H1 (cell line): ENCODE measurements at regions not wholly inside any gene's neighbourhood (a gene's known extent, or its start where the extent isn't known, plus 50 kb on each side); places are given as distances from the start of the nearest gene placed in this dataset.

Source experiments
- CTCF ChIA-PET: fragments of 300-600 bp; sonication (Branson Sonifier 250); formaldehyde crosslinking; loops from one replicate; lab custom pipeline; 2021; ENCODE audit not compliant: partially characterized antibody; lab: Charles Lee
- POLR2A ChIA-PET: fragments of 300-600 bp; sonication (Branson Sonifier 250); formaldehyde crosslinking; loops from one replicate; lab custom pipeline; 2021; ENCODE audit warnings: inconsistent platforms; ENCODE audit not compliant: partially characterized antibody; lab: Charles Lee
- DNase-seq, 2 experiments: peaks; one replicate each; pipeline versions ENCODE4 v3.0.0 to v3.0.0-alpha.2; 2010 to 2022; ENCODE audit warnings: low spot score in 2 of 2, low read depth in 1 of 2, mixed read lengths in 1 of 2
- FAIRE-seq: peaks from 2 replicates; lab custom pipeline; 2011; peaks lifted over from hg19 to GRCh38; lab: Jason Lieb, UNC
- H2AFZ ChIP-seq: 2 replicates; pipeline ENCODE4 v1.8.1; 2012; ENCODE audit warnings: low read length, inconsistent platforms
- H2AK5ac ChIP-seq: 2 replicates; pipeline ENCODE4 v1.6.1; 2013; ENCODE audit warnings: low read depth, low read length
- H2BK120ac ChIP-seq: replicated peaks from 2 replicates; pipeline ENCODE3; 2013; ENCODE audit warnings: low read depth, low read length, inconsistent platforms
- H2BK12ac ChIP-seq: 2 replicates; pipeline ENCODE4 v1.6.1; 2013; ENCODE audit warnings: low read depth, low read length
- H2BK15ac ChIP-seq: 2 replicates; pipeline ENCODE4 v1.6.1; 2013; ENCODE audit warnings: low read length
- H2BK20ac ChIP-seq: 2 replicates; pipeline ENCODE4 v1.6.1; 2013; ENCODE audit warnings: low read length
- H2BK5ac ChIP-seq: 2 replicates; pipeline ENCODE4 v1.6.1; 2013; ENCODE audit warnings: low read depth, low read length
- H3K14ac ChIP-seq: 2 replicates; pipeline ENCODE4 v1.6.1; 2013; ENCODE audit warnings: inconsistent platforms; ENCODE audit not compliant: insufficient read length
- H3K18ac ChIP-seq: 2 replicates; pipeline ENCODE4 v1.6.1; 2013; ENCODE audit warnings: low read length; ENCODE audit errors: extremely low read depth
- H3K23ac ChIP-seq: 2 replicates; pipeline ENCODE4 v1.6.1; 2013; ENCODE audit warnings: inconsistent platforms; ENCODE audit not compliant: insufficient read length
- H3K23me2 ChIP-seq: 2 replicates; pipeline ENCODE4 v1.6.1; 2013; ENCODE audit warnings: low read depth, low read length
- H3K27ac ChIP-seq: 2 replicates; pipeline ENCODE4 v1.6.1; 2011; ENCODE audit warnings: low read depth, low read length, inconsistent platforms
- H3K27me3 ChIP-seq, 4 experiments: replicated peaks in 1 of 4; 1 replicate in 1 of 4; 2 replicates in 3 of 4; pipeline versions ENCODE4 v1.6.1 to v1.8.1; 2011 to 2013; ENCODE audit warnings: low read length in 3 of 4, mild to moderate bottlenecking in 3 of 4, inconsistent platforms in 2 of 4, mixed read lengths in 2 of 4, moderate library complexity in 1 of 4; ENCODE audit not compliant: control insufficient read depth in 3 of 4, insufficient read depth in 3 of 4; ENCODE audit errors: extremely low read depth in 1 of 4
- H3K36me3 ChIP-seq, 4 experiments: 2 replicates each; pipeline versions ENCODE4 v1.6.1 to v1.8.1; 2011 to 2013; ENCODE audit warnings: mild to moderate bottlenecking in 4 of 4, low read length in 3 of 4, moderate library complexity in 2 of 4, control low read depth in 1 of 4, inconsistent platforms in 1 of 4; ENCODE audit not compliant: insufficient read depth in 4 of 4, control insufficient read depth in 2 of 4
- H3K4ac ChIP-seq: replicated peaks from 2 replicates; pipeline ENCODE3; 2013; ENCODE audit warnings: low read length, low read depth, mixed read lengths, inconsistent platforms; ENCODE audit not compliant: insufficient read length
- H3K4me1 ChIP-seq, 4 experiments: replicated peaks in 1 of 4; 1 replicate in 1 of 4; 2 replicates in 3 of 4; pipeline versions ENCODE4 v1.6.1 to v1.8.1; 2011 to 2013; ENCODE audit warnings: low read length in 3 of 4, inconsistent platforms in 2 of 4, mixed read lengths in 1 of 4; ENCODE audit not compliant: insufficient read depth in 4 of 4, control insufficient read depth in 3 of 4
- H3K4me2 ChIP-seq, 2 experiments: 2 replicates each; pipeline versions ENCODE4 v1.6.1 to v1.8.1; 2011 to 2013; ENCODE audit warnings: low read depth in 2 of 2, low read length in 2 of 2, control low read depth in 1 of 2, inconsistent platforms in 1 of 2, mild to moderate bottlenecking in 1 of 2; ENCODE audit not compliant: insufficient read depth in 1 of 2
- H3K4me3 ChIP-seq, 4 experiments: fragments of 200-600, 300-600 bp in 1 of 4; sonication (generic), shearing (Covaris generic), sonication (Bioruptor Twin) in 1 of 4; 2 replicates each; pipeline versions ENCODE4 v1.5.1 to v1.8.1; 2011 to 2016; ENCODE audit warnings: low read length in 4 of 4, low read depth in 3 of 4, control low read depth in 2 of 4, inconsistent platforms in 2 of 4, mild to moderate bottlenecking in 2 of 4, mixed read lengths in 1 of 4, moderate library complexity in 1 of 4; ENCODE audit not compliant: insufficient read depth in 2 of 4; ENCODE audit errors: extremely low read depth in 1 of 4
- H3K56ac ChIP-seq: replicated peaks from 2 replicates; pipeline ENCODE3; 2013; ENCODE audit warnings: low read depth, mild to moderate bottlenecking, mixed read lengths, low read length, inconsistent platforms; ENCODE audit not compliant: insufficient read length
- H3K79me1 ChIP-seq: 2 replicates; pipeline ENCODE4 v1.6.1; 2013; ENCODE audit warnings: low read depth, low read length, control low read depth
- H3K79me2 ChIP-seq, 2 experiments: 2 replicates each; pipeline versions ENCODE4 v1.6.1 to v1.8.1; 2012 to 2013; ENCODE audit warnings: low read length in 2 of 2, mild to moderate bottlenecking in 2 of 2, inconsistent platforms in 1 of 2; ENCODE audit not compliant: insufficient read depth in 2 of 2, control insufficient read depth in 1 of 2
- H3K9ac ChIP-seq, 4 experiments: replicated peaks in 1 of 4; 1 replicate in 1 of 4; 2 replicates in 3 of 4; pipeline versions ENCODE4 v1.6.1 to v1.8.1; 2011 to 2013; ENCODE audit warnings: low read depth in 3 of 4, low read length in 3 of 4, control low read depth in 2 of 4, mild to moderate bottlenecking in 2 of 4, moderate library complexity in 2 of 4, inconsistent platforms in 1 of 4; ENCODE audit errors: extremely low read depth in 1 of 4
- H3K9me3 ChIP-seq, 2 experiments: 2 replicates each; pipeline versions ENCODE4 v1.6.1 to v1.8.1; 2012 to 2013; ENCODE audit warnings: mild to moderate bottlenecking in 2 of 2, moderate library complexity in 2 of 2, control low read depth in 1 of 2, inconsistent platforms in 1 of 2, low read depth in 1 of 2, low read length in 1 of 2, mixed read lengths in 1 of 2; ENCODE audit not compliant: insufficient read depth in 2 of 2
- H4K20me1 ChIP-seq, 2 experiments: replicated peaks in 1 of 2; 2 replicates each; pipeline versions ENCODE3 to v1.8.1; 2011 to 2013; ENCODE audit warnings: inconsistent platforms in 2 of 2, low read length in 2 of 2, mild to moderate bottlenecking in 1 of 2; ENCODE audit not compliant: insufficient read depth in 2 of 2, control insufficient read depth in 1 of 2
- H4K5ac ChIP-seq: 2 replicates; pipeline ENCODE4 v1.6.1; 2013; ENCODE audit warnings: low read length, low read depth, mixed read lengths, inconsistent platforms; ENCODE audit not compliant: insufficient read length
- H4K8ac ChIP-seq: 2 replicates; pipeline ENCODE4 v1.8.0; 2013; ENCODE audit warnings: mild to moderate bottlenecking, moderate library complexity, low read length, inconsistent platforms; ENCODE audit not compliant: insufficient read depth; ENCODE audit errors: extremely low read depth
- H4K91ac ChIP-seq: replicated peaks from 2 replicates; pipeline ENCODE3; 2013; ENCODE audit warnings: low read length, mixed read lengths, inconsistent platforms; ENCODE audit not compliant: insufficient read length
- EZH2 ChIP-seq: fragments of 200-600 bp; sonication (generic); IDR thresholded peaks from 2 replicates; pipeline ENCODE4 v1.7.1; 2012; ENCODE audit warnings: low read depth, mild to moderate bottlenecking, moderate library complexity, low read length, inconsistent platforms; ENCODE audit not compliant: severe bottlenecking
- KDM4A ChIP-seq: IDR thresholded peaks from one replicate; pipeline ENCODE4 v1.7.1; 2012; ENCODE audit warnings: low read depth, mild to moderate bottlenecking, moderate library complexity, low read length, inconsistent platforms; ENCODE audit not compliant: severe bottlenecking
- MAFK ChIP-seq: IDR thresholded peaks from 2 replicates; pipeline ENCODE4 v1.6.1; 2012; ENCODE audit warnings: low read depth, mild to moderate bottlenecking, improper control_type of control experiment, low read length
- POLR2A ChIP-seq, 2 experiments: IDR thresholded peaks; 1 replicate in 1 of 2; 2 replicates in 1 of 2; pipeline ENCODE4 v1.6.1; 2011; ENCODE audit warnings: low read depth in 2 of 2, low read length in 2 of 2, mild to moderate bottlenecking in 2 of 2; ENCODE audit errors: control extremely low read depth in 1 of 2
- RBBP5 ChIP-seq: IDR thresholded peaks from 2 replicates; pipeline ENCODE4 v1.7.1; 2012; ENCODE audit warnings: low read depth, mild to moderate bottlenecking, inconsistent platforms, low read length, moderate library complexity, borderline replicate concordance
- SIN3A ChIP-seq, 2 experiments: IDR thresholded peaks in 1 of 2; conservative IDR thresholded peaks in 1 of 2; 2 replicates each; pipeline ENCODE4 v1.6.1; 2011 to 2012; ENCODE audit warnings: low read length in 2 of 2, improper control_type of control experiment in 1 of 2, low read depth in 1 of 2, mild to moderate bottlenecking in 1 of 2
- TAF1 ChIP-seq: IDR thresholded peaks from 2 replicates; pipeline ENCODE4 v1.6.1; 2011; ENCODE audit warnings: mild to moderate bottlenecking, low read depth, low read length
- TAF7 ChIP-seq: optimal IDR thresholded peaks from 2 replicates; pipeline ENCODE3; 2011; ENCODE audit warnings: low read depth, mild to moderate bottlenecking, inconsistent platforms, low read length, moderate library complexity, borderline replicate concordance
- WGBS, 2 experiments: shearing (Covaris generic) in 1 of 2; methylation state at CpG; one replicate each; pipeline versions ENCODE4 v1.1.6 to v1.1.7; 2013 to 2015; ENCODE audit warnings: low lambda C conversion rate in 2 of 2, mixed read lengths in 2 of 2, inconsistent platforms in 1 of 2, low coverage in 1 of 2, missing lambda C conversion rate in 1 of 2; ENCODE audit not compliant: insufficient replicate concordance in 2 of 2, insufficient coverage in 1 of 2, insufficient read length in 1 of 2; ENCODE audit errors: extremely low coverage in 1 of 2, missing lambda C conversion rate in 1 of 2; 5-methylcytosine and 5-hydroxymethylcytosine counted together
- TF ChIP-seq, protein P1 (sequence below): IDR thresholded peaks from 2 replicates; pipeline ENCODE4 v1.6.1; 2012; ENCODE audit warnings: inconsistent platforms

- Histone ChIP-seq H4K5ac (no peak overlapping the region), H4K91ac (no peak overlapping the region), H2BK12ac (no peak overlapping the region), H2AFZ (no peak overlapping the region), H3K23me2 (no peaks in the 10 kb centered on the region), H3K9me3 (no peaks in the 10 kb centered on the region), H3K9ac (no peak overlapping the region), H3K79me2 (no peaks in the 10 kb centered on the region), H3K4ac (no peak overlapping the region), H3K23ac (no peak overlapping the region), H3K79me1 (no peaks in the 10 kb centered on the region), H3K4me3 (no peak overlapping the region), H3K14ac (no peak overlapping the region), H2BK20ac (no peak overlapping the region), H2BK5ac (no peak overlapping the region), H4K20me1 (peaks cover 0 to 1% of the 10 kb centered on the region in 2 experiments), H3K27me3 (no peaks in the 10 kb centered on the region), H3K56ac (no peak overlapping the region), H2AK5ac (no peak overlapping the region), H3K27ac (no peak overlapping the region), H3K36me3 (no peaks in the 10 kb centered on the region), H3K18ac (no peak overlapping the region), H4K8ac (no peak overlapping the region), H2BK15ac (no peak overlapping the region), H3K4me2 (no peak overlapping the region), H2BK120ac (no peak overlapping the region), H3K4me1 (no peaks in the 10 kb centered on the region)
- WGBS, 2 experiments: 88 to 100% methylated on average over 1 of the region's 1 CpG
- DNase-seq: no peak
- ChIA-PET POLR2A (no interaction called here), CTCF (no interaction called here)
- FAIRE-seq: no peak
- TF ChIP-seq SIN3A (conservative IDR thresholded peaks at IDR 0.05 in 1 of 2, IDR thresholded peaks at IDR 0.05 in 1 of 2; ENCODE audit: low read depth in 1 of 2, low read length in 2 of 2) (no peak), POLR2A (IDR thresholded peaks at IDR 0.05; ENCODE audit: control extremely low read depth in 1 of 2, low read depth in 2 of 2, low read length in 2 of 2) (no peak), TAF1 (no peak), EZH2 (no peak), KDM4A (no peak), RBBP5 (no peak), MAFK (no peak), TAF7 (no peak)
- TF ChIP-seq, protein P1, sequence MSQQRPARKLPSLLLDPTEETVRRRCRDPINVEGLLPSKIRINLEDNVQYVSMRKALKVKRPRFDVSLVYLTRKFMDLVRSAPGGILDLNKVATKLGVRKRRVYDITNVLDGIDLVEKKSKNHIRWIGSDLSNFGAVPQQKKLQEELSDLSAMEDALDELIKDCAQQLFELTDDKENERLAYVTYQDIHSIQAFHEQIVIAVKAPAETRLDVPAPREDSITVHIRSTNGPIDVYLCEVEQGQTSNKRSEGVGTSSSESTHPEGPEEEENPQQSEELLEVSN: no peak
Measured at GRCh38 chr12:92237262-92237661, 91.6 kb upstream of the BTG1 start.
